ENCODE measurements at regions not wholly inside any gene's neighbourhood (a gene's known extent, or its start where the extent isn't known, plus 50 kb on each side); places are given as distances from the start of the nearest gene placed in this dataset.

GRCh38 chr13:22861958-22862466 is 318.8 kb upstream of the SGCG start:
- H3K4me1 ChIP-seq (ENCODE audit: control insufficient read depth in 1 of 2, insufficient read depth in 1 of 2, low read depth in 1 of 2, low read length in 1 of 2), result no peaks in the 10 kb centered on the region
- H3K36me3 ChIP-seq, result no peaks in the 10 kb centered on the region
- no peak overlapping the region for H3K4me3 ChIP-seq (ENCODE audit: low read depth in 1 of 2, low read length in 1 of 2)
- no peak for TF ChIP-seq CTCF (IDR thresholded peaks at IDR 0.05)
- no peaks in the 10 kb centered on the region for H3K27me3 ChIP-seq
- no peak overlapping the region for H3K27ac ChIP-seq
- no peaks in the 10 kb centered on the region for H3K9me3 ChIP-seq

- Histone ChIP-seq H3K27me3 (no peaks in the 10 kb centered on the region), H3K9me3 (no peaks in the 10 kb centered on the region), H3K4me3 (ENCODE audit: low read depth in 1 of 2, low read length in 1 of 2) (no peak overlapping the region), H3K36me3 (no peaks in the 10 kb centered on the region), H3K4me1 (ENCODE audit: control insufficient read depth in 1 of 2, insufficient read depth in 1 of 2, low read depth in 1 of 2, low read length in 1 of 2) (no peaks in the 10 kb centered on the region), H3K27ac (no peak overlapping the region)
- TF ChIP-seq CTCF (IDR thresholded peaks at IDR 0.05), result no peak
Observed at GRCh38 chr13:22862478-22862877, 318.3 kb upstream of the SGCG start.

GRCh38 chr13:22866221-22866620 is 314.6 kb upstream of the SGCG start:
- no peaks in the 10 kb centered on the region for H3K36me3 ChIP-seq
- TF ChIP-seq CTCF (IDR thresholded peaks at IDR 0.05), result no peak
- no peak overlapping the region for H3K27ac ChIP-seq

GRCh38 chr13:22871231-22871630 is 309.5 kb upstream of the SGCG start:
- no peak for TF ChIP-seq CTCF (IDR thresholded peaks at IDR 0.05)
- no peaks in the 10 kb centered on the region for H3K27me3 ChIP-seq
- no peak overlapping the region for H3K27ac ChIP-seq
- H3K36me3 ChIP-seq, result no peaks in the 10 kb centered on the region
- no peaks in the 10 kb centered on the region for H3K4me1 ChIP-seq (ENCODE audit: control insufficient read depth in 1 of 2, insufficient read depth in 1 of 2, low read depth in 1 of 2, low read length in 1 of 2)
- no peak overlapping the region for H3K4me3 ChIP-seq (ENCODE audit: low read depth in 1 of 2, low read length in 1 of 2)
- no peaks in the 10 kb centered on the region for H3K9me3 ChIP-seq

More at GRCh38 chr13:22866221-22866620, 314.6 kb upstream of the SGCG start:
- H3K27me3 ChIP-seq, result no peaks in the 10 kb centered on the region
- H3K9me3 ChIP-seq, result no peaks in the 10 kb centered on the region
- no peak overlapping the region for H3K4me3 ChIP-seq (ENCODE audit: low read depth in 1 of 2, low read length in 1 of 2)
- no peaks in the 10 kb centered on the region for H3K4me1 ChIP-seq (ENCODE audit: control insufficient read depth in 1 of 2, insufficient read depth in 1 of 2, low read depth in 1 of 2, low read length in 1 of 2)

- no peak for TF ChIP-seq CTCF (IDR thresholded peaks at IDR 0.05)
- Histone ChIP-seq H3K9me3 (no peaks in the 10 kb centered on the region), H3K27me3 (no peaks in the 10 kb centered on the region), H3K36me3 (no peaks in the 10 kb centered on the region), H3K4me1 (ENCODE audit: control insufficient read depth in 1 of 2, insufficient read depth in 1 of 2, low read depth in 1 of 2, low read length in 1 of 2) (no peaks in the 10 kb centered on the region), H3K27ac (no peak overlapping the region), H3K4me3 (ENCODE audit: low read depth in 1 of 2, low read length in 1 of 2) (no peak overlapping the region)
Observed at GRCh38 chr13:22874839-22875238, 305.9 kb upstream of the SGCG start.

- Histone ChIP-seq H3K27ac (no peak overlapping the region), H3K36me3 (no peaks in the 10 kb centered on the region), H3K4me1 (ENCODE audit: control insufficient read depth in 1 of 2, insufficient read depth in 1 of 2, low read depth in 1 of 2, low read length in 1 of 2) (no peaks in the 10 kb centered on the region), H3K4me3 (ENCODE audit: low read depth in 1 of 2, low read length in 1 of 2) (no peak overlapping the region), H3K27me3 (no peaks in the 10 kb centered on the region), H3K9me3 (no peaks in the 10 kb centered on the region)
- TF ChIP-seq CTCF (IDR thresholded peaks at IDR 0.05), result no peak
Observed at GRCh38 chr13:22877421-22877820, 303.4 kb upstream of the SGCG start.
